Dedifferentiated amniotic fluid mesenchymal stem cell (primary cell): ENCODE measurements at regions not wholly inside any gene's neighbourhood (a gene's known extent, or its start where the extent isn't known, plus 50 kb on each side); places are given as distances from the start of the nearest gene placed in this dataset.

ENCODE experiments used
- DNase-seq: peaks from one replicate; pipeline ENCODE4 v3.0.0-alpha.2; 2016; ENCODE audit errors: extremely low spot score

DNA sequence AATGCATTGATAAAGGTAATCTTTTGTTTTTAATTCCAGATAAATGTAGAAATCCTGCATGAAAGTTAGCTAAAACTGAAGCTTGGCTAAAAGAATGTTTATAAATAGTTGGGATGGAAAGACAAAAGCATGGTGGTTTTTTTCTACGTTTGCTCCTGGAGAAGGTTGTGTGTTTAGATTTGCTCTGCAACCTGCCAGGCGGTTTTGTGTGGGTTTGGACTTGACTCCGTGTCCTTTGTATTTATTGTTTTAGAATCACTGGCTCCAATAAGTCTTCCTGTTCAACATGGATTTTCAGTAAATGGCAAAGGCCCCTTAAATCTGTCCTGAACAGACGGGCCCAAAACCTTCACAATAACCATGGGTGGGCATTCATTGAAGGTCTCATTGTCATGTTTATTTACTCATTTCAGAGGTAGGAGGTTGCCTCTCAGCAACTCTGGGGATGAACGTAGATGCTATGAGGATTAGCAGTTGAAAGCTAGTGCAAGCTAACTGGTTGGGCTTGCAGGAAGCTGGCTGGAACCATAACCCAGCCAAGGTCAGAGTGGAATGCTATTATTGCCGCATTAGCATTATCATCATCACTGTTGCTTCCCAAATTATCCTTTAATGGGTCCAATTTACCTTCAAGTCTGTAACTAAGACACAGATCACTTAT, 60.6 kb upstream of the ADAMTS9 start:
- DNase-seq, result no peak

DNA sequence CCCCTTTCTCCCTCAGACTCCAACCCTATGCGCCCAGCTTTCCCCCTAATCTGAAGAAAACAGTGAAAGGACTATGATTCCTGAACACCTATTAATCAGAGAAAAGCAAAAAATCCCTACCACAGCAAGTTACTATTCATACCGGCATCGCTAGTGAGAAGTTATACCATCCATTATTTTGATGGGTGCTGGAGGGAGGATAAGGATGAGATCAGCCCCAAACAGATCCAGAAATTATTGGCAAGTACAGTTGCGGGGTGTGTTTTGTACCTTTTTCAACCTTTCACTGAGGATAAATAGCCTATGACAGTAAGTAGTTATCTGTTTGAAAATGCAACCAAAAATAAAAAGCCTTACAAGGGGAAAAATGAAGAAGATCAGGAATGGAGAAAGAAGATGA, 59.9 kb upstream of the ADAMTS9 start:
- no peak for DNase-seq

DNA sequence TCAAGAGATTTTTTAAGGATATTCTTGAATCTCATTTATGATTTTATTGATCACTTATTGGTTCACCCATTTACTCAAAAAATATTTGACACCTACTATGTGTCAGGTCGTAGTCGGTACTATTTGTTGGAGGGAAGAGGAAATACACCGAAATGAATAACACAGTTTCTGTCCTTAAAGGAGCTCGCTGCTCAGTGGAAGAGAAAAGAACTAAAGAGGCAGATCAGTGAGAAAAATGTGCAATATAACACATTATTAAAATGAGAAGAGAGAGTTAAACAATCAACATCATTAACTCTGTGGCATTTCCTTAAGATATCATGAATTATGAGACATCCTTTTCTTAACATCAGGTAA, 56.1 kb upstream of the ADAMTS9 start:
- DNase-seq, result no peak

DNA sequence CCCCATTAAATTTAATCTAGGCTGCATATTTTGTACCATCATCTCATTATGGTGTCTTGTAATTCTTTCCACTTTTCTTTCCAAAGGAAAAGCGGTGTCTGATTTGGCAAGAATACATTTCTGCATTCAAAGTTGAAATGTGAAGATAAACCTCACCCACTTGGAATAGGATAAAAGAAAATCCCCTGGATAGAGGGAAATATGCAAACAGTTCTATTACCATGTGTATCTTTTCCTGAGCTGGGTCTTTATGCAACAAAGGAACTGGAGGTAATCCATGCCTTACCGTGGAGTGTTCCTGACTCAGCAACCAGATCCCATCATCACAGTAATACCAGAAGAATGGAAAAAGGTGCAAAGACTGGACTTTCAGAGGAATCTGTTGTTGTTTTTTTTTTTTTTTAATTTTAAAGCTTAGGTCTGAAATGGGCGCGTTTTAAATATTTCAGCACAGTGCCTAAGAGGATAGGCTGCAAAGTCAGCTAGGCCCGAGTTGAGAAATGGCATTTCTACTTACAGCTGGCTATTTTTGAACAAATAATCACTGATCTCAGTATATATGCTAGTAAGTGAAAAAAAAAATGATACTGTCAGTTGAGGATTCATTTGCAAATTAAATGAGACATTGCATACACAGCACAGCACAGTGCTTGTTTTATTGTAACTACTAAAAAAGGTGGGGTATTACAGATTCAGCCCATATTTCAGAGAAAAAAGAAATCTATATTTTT, 55.5 kb upstream of the ADAMTS9 start:
- DNase-seq, result no peak

DNA sequence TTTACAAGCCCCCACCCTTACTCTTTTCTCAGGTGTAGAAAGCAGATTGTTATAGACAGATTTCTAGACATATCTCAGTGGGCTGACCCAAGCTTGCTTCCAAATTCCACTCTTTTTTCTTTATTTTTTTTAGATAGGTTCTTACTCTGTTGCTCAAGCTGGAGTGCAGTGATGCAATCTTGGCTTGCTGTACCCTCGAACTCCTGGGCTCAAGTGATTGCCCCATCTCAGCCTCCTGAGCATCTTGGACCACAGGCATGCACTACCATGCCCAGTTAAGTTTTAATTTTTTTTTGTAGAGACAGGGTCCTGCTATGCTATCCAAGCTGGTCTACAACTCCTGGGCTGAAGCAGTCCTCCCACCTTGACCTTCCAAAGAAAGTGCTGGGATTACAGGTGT, 53.5 kb upstream of the ADAMTS9 start:
- DNase-seq, result no peak

DNA sequence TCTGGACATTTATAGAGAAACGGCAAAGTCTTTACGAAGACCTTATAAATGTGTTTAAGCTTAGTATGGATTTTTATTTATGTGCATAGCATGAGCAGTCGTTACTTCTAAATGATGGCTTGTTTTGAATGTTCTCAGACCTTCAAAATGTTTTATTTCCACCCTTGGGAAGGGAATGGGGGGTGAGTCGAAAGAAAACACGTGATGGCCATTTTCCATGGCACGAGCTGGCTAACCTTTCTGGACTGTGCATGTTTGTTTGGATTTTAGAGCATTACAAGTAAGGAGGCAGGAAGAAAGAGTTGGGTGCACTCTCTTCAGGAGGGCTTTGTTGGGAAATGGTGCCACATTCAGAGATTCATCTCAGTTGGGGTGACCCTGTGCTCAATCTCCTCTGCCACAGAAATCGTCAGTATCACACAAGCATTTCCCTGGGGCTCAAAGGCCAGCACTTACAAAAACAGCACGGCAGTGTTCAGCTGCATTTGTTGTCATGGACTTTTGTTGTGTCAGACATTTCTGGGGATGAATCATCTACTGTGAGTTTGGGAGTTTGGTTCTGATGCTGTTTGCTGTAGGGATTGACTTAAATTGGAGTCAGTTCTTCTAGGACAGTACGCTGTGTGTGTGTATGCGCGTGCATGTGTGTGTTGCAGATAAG, 52.3 kb upstream of the ADAMTS9 start:
- DNase-seq, result no peak
